ENCODE measurements at regions not wholly inside any gene's neighbourhood (a gene's known extent, or its start where the extent isn't known, plus 50 kb on each side); places are given as distances from the start of the nearest gene placed in this dataset.

DNA sequence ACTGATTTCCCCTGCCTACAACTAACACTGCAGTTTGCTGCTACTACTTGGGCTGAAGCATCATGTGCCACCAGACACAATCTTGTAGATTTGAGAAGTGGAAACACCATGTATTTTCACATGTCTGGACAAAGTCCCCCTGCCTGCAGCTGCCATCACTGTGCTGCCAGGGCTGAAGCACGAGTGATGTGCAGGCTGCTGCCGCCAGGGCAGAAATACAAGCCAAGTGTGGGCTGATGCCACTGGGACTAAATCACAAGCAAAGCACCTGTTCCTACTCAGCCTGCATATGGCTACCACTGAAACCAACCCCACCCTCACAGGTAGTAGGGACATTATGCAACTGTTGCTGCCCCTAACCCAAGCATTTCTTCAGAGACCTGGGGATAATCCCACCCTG is 179.5 kb upstream of the SLC35G4 start:
- no peak for DNase-seq
- Histone ChIP-seq H3K4me3 (no peak overlapping the region), H3K4me1 (no peaks in the 10 kb centered on the region), H3K27ac (no peak overlapping the region), H3K9me3 (no peaks in the 10 kb centered on the region), H3K36me3 (no peaks in the 10 kb centered on the region), H3K27me3 (no peaks in the 10 kb centered on the region)
- no peak for TF ChIP-seq CTCF (IDR thresholded peaks at IDR 0.05)
- intact Hi-C loops (cut with DNase I; ENCODE audit: low total_unique reads) = no loop called here

DNA sequence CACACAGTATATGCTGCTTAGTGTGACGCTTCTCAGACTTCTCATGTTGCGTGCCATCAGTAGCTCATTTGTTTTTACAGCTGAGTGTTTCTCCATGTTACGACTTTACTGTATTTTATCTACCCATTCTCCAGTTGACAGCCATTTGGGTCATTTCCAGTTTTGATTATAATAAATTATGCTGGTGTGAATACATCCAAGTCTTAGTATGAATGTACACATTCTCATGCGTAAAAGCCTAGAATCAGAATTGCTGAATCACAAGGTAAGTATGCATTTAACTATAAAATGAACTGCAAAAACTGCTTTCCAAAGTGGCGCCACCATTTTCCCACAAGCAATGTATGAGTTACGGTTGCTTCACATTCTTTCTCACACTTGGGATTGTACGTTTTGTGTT is 184.2 kb upstream of the SLC35G4 start:
- TF ChIP-seq CTCF (IDR thresholded peaks at IDR 0.05) = no peak
- no peaks in the 10 kb centered on the region for H3K27me3 ChIP-seq
- DNase-seq = no peak
- H3K36me3 ChIP-seq = no peaks in the 10 kb centered on the region
- no peak overlapping the region for H3K27ac ChIP-seq
- H3K9me3 ChIP-seq = no peaks in the 10 kb centered on the region
- intact Hi-C loops (cut with DNase I; ENCODE audit: low total_unique reads) = no loop called here
- H3K4me3 ChIP-seq = no peak overlapping the region
- H3K4me1 ChIP-seq = no peaks in the 10 kb centered on the region

GRCh38 chr18:11419338-11419737 is 190.1 kb upstream of the SLC35G4 start:
- no peaks in the 10 kb centered on the region for H3K27me3 ChIP-seq
- intact Hi-C loops (cut with DNase I; ENCODE audit: low total_unique reads) = no loop called here
- DNase-seq = no peak

DNA sequence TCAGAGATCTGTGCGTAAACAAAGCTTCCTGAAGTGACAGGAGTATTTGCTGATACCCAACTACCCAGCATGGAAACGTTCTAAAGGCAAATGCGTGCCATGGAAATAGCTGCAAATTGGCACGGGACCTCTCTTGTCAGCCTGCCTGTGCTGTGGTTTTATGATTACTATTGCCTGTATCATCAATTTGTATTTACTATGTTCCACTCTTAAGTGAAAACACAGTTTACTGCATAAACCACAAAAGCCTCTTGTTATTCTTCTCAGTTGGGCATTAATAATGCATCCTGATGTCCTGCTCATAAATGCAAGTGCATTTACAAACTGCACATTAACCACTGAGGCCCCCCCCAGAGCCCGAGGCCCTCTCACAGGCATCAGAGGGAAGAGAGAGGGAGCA is 196.6 kb upstream of the SLC35G4 start:
- no peaks in the 10 kb centered on the region for H3K27me3 ChIP-seq
- TF ChIP-seq CTCF (IDR thresholded peaks at IDR 0.05) = no peak
- no peak overlapping the region for H3K4me3 ChIP-seq
- intact Hi-C loops (cut with DNase I; ENCODE audit: low total_unique reads) = no loop called here
- DNase-seq = no peak
- H3K9me3 ChIP-seq = no peaks in the 10 kb centered on the region
- H3K27ac ChIP-seq = no peak overlapping the region
- H3K4me1 ChIP-seq = no peaks in the 10 kb centered on the region
- no peaks in the 10 kb centered on the region for H3K36me3 ChIP-seq

More at GRCh38 chr18:11419338-11419737, 190.1 kb upstream of the SLC35G4 start:
- Histone ChIP-seq H3K4me3 (no peak overlapping the region), H3K27ac (no peak overlapping the region), H3K36me3 (no peaks in the 10 kb centered on the region), H3K4me1 (no peaks in the 10 kb centered on the region), H3K9me3 (no peaks in the 10 kb centered on the region)
- TF ChIP-seq CTCF (IDR thresholded peaks at IDR 0.05) = no peak

DNA sequence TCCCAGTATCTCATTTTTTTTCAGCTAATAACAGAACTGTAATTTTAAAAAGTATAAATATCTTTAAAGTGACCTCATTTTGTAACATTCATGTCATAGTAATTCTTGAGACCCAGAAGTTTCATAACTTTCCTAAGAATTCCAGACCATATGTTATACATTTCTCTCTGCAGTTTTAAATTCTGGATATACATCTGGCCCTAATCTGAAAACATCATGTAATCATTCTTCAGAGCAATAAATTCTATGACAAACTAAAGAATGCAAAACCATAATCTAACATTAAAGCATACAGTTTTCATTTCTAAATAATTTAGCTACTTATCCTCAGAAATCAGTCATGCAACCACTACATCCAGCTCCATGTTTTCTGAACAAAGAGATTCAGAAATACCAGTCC is 198.3 kb upstream of the SLC35G4 start:
- Histone ChIP-seq H3K27me3 (no peaks in the 10 kb centered on the region), H3K9me3 (no peaks in the 10 kb centered on the region), H3K4me1 (no peaks in the 10 kb centered on the region), H3K4me3 (no peak overlapping the region), H3K36me3 (no peaks in the 10 kb centered on the region), H3K27ac (no peak overlapping the region)
- intact Hi-C loops (cut with DNase I; ENCODE audit: low total_unique reads) = no loop called here
- DNase-seq = no peak
- TF ChIP-seq CTCF (IDR thresholded peaks at IDR 0.05) = no peak

- no peaks in the 10 kb centered on the region for H3K36me3 ChIP-seq
- no peaks in the 10 kb centered on the region for H3K9me3 ChIP-seq
- TF ChIP-seq CTCF (IDR thresholded peaks at IDR 0.05) = no peak
- H3K4me3 ChIP-seq = no peak overlapping the region
- intact Hi-C loops (cut with DNase I; ENCODE audit: low total_unique reads) = no loop called here
- H3K27me3 ChIP-seq = no peaks in the 10 kb centered on the region
- no peak overlapping the region for H3K27ac ChIP-seq
- no peaks in the 10 kb centered on the region for H3K4me1 ChIP-seq
- no peak for DNase-seq
Measured at GRCh38 chr18:11408555-11409065, 200.8 kb upstream of the SLC35G4 start.

Measured in tibial artery (tissue), 4 donors.